ENCODE measurements at regions not wholly inside any gene's neighbourhood (a gene's known extent, or its start where the extent isn't known, plus 50 kb on each side); places are given as distances from the start of the nearest gene placed in this dataset.

DNA sequence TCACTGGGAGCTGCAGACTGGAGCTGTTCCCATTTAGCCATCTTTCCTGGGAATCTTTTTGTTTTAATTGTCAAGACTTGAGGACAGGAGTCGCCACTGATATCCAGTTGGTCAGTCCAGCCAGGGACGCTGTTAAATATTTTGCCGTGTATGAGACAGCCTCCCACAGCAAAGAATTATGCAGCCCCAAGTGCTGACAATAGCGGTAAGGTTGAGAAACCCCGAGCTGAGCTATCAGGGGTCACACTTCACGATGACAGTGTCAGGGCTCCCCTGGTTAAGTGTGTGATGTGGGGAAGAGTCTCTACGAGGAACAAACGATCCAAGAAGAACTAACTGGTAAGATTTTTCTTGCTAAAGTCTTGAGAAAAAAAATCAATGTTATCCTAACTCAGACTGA, 372.0 kb upstream of the MPDZ start:
- DNase-seq (ENCODE audit: low spot score) = no peak
- Histone ChIP-seq H3K9ac (ENCODE audit: low read depth in 1 of 2, low read length in 2 of 2) (no peak overlapping the region), H3K27me3 (ENCODE audit: control insufficient read depth in 4 of 4, insufficient read depth in 4 of 4, low read length in 3 of 4) (no peaks in the 10 kb centered on the region), H3K27ac (ENCODE audit: low read depth in 1 of 2, low read length in 2 of 2) (no peak overlapping the region), H3K36me3 (ENCODE audit: control insufficient read depth in 4 of 4, insufficient read depth in 3 of 4, low read depth in 1 of 4, low read length in 3 of 4) (no peaks in the 10 kb centered on the region), H3K4me3 (ENCODE audit: low read depth in 1 of 3, low read length in 3 of 3) (no peak overlapping the region), H3K4me1 (ENCODE audit: control insufficient read depth in 4 of 4, insufficient read depth in 4 of 4, low read length in 3 of 4) (no peaks in the 10 kb centered on the region), H3K9me3 (ENCODE audit: control insufficient read depth in 4 of 4, low read length in 3 of 4) (peaks cover 0 to 2% (median 0%) of the 10 kb centered on the region in 4 donors)
- TF ChIP-seq, protein P1, sequence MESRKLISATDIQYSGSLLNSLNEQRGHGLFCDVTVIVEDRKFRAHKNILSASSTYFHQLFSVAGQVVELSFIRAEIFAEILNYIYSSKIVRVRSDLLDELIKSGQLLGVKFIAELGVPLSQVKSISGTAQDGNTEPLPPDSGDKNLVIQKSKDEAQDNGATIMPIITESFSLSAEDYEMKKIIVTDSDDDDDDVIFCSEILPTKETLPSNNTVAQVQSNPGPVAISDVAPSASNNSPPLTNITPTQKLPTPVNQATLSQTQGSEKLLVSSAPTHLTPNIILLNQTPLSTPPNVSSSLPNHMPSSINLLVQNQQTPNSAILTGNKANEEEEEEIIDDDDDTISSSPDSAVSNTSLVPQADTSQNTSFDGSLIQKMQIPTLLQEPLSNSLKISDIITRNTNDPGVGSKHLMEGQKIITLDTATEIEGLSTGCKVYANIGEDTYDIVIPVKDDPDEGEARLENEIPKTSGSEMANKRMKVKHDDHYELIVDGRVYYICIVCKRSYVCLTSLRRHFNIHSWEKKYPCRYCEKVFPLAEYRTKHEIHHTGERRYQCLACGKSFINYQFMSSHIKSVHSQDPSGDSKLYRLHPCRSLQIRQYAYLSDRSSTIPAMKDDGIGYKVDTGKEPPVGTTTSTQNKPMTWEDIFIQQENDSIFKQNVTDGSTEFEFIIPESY (IDR thresholded peaks at IDR 0.05) = no peak
- TF ChIP-seq JUND (IDR thresholded peaks at IDR 0.05) = no peak
- TF ChIP-seq HNF4A (conservative IDR thresholded peaks at IDR 0.05) = no peak
- no peak for TF ChIP-seq FOXA1 (IDR thresholded peaks at IDR 0.05)
- no peak for TF ChIP-seq SP1 (IDR thresholded peaks at IDR 0.05)
- TF ChIP-seq, protein P2, sequence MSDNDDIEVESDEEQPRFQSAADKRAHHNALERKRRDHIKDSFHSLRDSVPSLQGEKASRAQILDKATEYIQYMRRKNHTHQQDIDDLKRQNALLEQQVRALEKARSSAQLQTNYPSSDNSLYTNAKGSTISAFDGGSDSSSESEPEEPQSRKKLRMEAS (IDR thresholded peaks at IDR 0.05) = no peak
- no peak for TF ChIP-seq NR2F2 (IDR thresholded peaks at IDR 0.05)
- TF ChIP-seq RAD21 (IDR thresholded peaks at IDR 0.05) = no peak
- no peak for TF ChIP-seq HNF4G (IDR thresholded peaks at IDR 0.05)
- TF ChIP-seq, protein P3, sequence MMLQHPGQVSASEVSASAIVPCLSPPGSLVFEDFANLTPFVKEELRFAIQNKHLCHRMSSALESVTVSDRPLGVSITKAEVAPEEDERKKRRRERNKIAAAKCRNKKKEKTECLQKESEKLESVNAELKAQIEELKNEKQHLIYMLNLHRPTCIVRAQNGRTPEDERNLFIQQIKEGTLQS (IDR thresholded peaks at IDR 0.05) = no peak
- WGBS = 81% methylated on average over 8 of the region's 8 CpGs

DNA sequence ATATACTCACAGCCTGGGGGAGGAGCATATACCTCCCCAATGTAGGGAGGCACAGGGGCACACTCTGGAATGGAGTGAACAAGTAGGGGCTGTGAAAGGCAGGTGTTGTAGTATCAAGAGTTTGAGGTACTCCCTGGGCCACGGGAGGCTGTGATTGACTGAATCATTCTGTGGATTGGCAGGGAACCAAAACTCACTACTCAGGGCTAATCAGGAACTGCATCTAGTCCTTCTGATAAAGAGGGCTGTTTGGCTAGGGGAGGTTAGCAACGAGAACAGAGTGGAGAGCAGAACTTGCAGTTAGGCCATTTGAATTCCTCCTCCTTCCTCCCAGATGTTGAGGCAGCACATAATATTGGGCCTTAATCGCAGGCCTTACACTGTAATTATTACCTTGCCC, 369.2 kb upstream of the MPDZ start:
- Histone ChIP-seq H3K27ac (ENCODE audit: low read depth in 1 of 2, low read length in 2 of 2) (no peak overlapping the region), H3K9me3 (ENCODE audit: control insufficient read depth in 4 of 4, low read length in 3 of 4) (peaks cover 0 to 2% (median 0%) of the 10 kb centered on the region in 4 donors), H3K9ac (ENCODE audit: low read depth in 1 of 2, low read length in 2 of 2) (no peak overlapping the region), H3K27me3 (ENCODE audit: control insufficient read depth in 4 of 4, insufficient read depth in 4 of 4, low read length in 3 of 4) (no peaks in the 10 kb centered on the region), H3K4me1 (ENCODE audit: control insufficient read depth in 4 of 4, insufficient read depth in 4 of 4, low read length in 3 of 4) (no peaks in the 10 kb centered on the region), H3K4me3 (ENCODE audit: low read depth in 1 of 3, low read length in 3 of 3) (no peak overlapping the region), H3K36me3 (ENCODE audit: control insufficient read depth in 4 of 4, insufficient read depth in 3 of 4, low read depth in 1 of 4, low read length in 3 of 4) (no peaks in the 10 kb centered on the region)
- TF ChIP-seq TAF1 (conservative IDR thresholded peaks at IDR 0.05) (no peak), EGR1 (IDR thresholded peaks at IDR 0.05; ENCODE audit: low read depth in 2 of 2) (no peak)
- TF ChIP-seq, protein P1 (IDR thresholded peaks at IDR 0.05) = no peak
- 70% methylated on average over 3 of the region's 3 CpGs for WGBS
- no peak for DNase-seq (ENCODE audit: low spot score)

DNA sequence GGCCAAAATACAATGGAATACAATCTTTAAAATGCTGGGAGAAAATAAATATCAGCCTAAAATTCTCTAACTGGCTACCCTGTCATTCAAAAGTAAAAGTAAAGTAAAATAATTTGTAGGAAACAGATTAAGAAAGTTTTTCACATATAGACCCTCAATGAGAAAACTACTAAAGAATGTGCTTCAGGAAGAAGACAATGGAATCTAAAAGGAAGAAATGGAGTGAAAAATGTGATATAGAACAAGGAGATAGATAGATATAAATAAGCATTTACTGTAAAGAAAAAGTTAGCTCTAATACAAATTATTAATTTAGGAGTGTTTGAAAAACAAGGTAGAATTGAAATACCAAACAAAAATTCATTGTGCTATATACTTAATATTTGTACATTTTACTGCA, 368.6 kb upstream of the MPDZ start:
- no peak overlapping the region for H3K4me3 ChIP-seq (ENCODE audit: low read depth in 1 of 3, low read length in 3 of 3)
- DNase-seq (ENCODE audit: low spot score) = no peak
- H3K4me1 ChIP-seq (ENCODE audit: control insufficient read depth in 4 of 4, insufficient read depth in 4 of 4, low read length in 3 of 4) = no peaks in the 10 kb centered on the region
- H3K9me3 ChIP-seq (ENCODE audit: control insufficient read depth in 4 of 4, low read length in 3 of 4) = peaks cover 0 to 2% (median 0%) of the 10 kb centered on the region in 4 donors
- TF ChIP-seq, protein P3 (IDR thresholded peaks at IDR 0.05) = no peak
- TF ChIP-seq RAD21 (IDR thresholded peaks at IDR 0.05) = no peak
- H3K9ac ChIP-seq (ENCODE audit: low read depth in 1 of 2, low read length in 2 of 2) = no peak overlapping the region
- H3K27me3 ChIP-seq (ENCODE audit: control insufficient read depth in 4 of 4, insufficient read depth in 4 of 4, low read length in 3 of 4) = no peaks in the 10 kb centered on the region
- H3K36me3 ChIP-seq (ENCODE audit: control insufficient read depth in 4 of 4, insufficient read depth in 3 of 4, low read depth in 1 of 4, low read length in 3 of 4) = no peaks in the 10 kb centered on the region
- no peak overlapping the region for H3K27ac ChIP-seq (ENCODE audit: low read depth in 1 of 2, low read length in 2 of 2)
